Skeletal muscle cell (primary cell): ENCODE measurements at regions not wholly inside any gene's neighbourhood (a gene's known extent, or its start where the extent isn't known, plus 50 kb on each side); places are given as distances from the start of the nearest gene placed in this dataset.

Source experiments
- DNase-seq: peaks from one replicate; pipeline ENCODE4 v3.0.0-alpha.2; 2010; ENCODE audit warnings: low read depth
- H3K4me3 ChIP-seq: 2 replicates; pipeline ENCODE4 v1.5.1; 2011; ENCODE audit warnings: low read depth, mild to moderate bottlenecking, control low read depth, low read length, moderate library complexity

DNA sequence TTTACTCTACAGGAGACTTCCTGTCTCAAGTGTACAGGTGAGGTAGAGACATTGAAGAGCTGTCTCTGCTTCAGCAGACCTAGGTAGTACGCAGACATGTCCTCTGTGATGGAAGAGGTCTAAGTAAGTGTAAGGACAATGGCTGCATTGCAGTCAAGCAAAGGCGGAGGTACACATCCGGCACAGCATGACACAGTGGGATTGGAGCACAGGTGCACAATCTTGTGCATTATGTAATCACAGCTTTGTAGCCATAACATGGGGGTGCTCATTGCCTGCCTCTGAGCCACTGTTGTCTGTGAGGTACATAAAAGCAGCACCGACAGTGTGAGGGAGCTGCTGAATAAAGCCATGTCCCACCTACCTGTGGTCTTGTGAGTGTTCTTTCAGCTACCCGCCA, 66.4 kb upstream of the CCDC190 start:
- no peak overlapping the region for H3K4me3 ChIP-seq
- no peak for DNase-seq

GRCh38 chr1:162926906-162927305, 65.9 kb upstream of the CCDC190 start:
- H3K4me3 ChIP-seq, result no peak overlapping the region
- DNase-seq, result no peak

GRCh38 chr1:162924179-162924578, 63.2 kb upstream of the CCDC190 start:
- no peak overlapping the region for H3K4me3 ChIP-seq
- no peak for DNase-seq

- H3K4me3 ChIP-seq, result no peak overlapping the region
- no peak for DNase-seq
Measured at GRCh38 chr1:162922201-162922600, 61.2 kb upstream of the CCDC190 start.

DNA sequence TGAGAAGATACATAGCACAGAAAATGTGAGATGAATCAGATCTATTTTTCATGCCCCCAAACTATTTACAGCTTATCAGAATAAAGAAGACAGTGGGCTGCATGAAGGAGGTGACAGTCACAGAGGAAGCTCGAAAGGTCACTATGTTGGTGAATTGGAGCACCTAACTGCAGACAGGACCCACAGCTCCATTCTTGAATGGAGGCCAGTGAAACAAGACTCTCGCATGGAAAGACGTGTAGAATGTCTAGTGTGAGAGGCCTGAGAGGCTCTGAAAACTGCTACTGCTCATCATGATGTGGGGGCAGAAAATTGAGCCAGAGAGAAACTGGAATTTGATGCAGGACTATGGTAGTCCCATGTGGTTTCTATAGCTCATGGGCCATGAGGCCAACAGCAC, 60.3 kb upstream of the CCDC190 start:
- H3K4me3 ChIP-seq, result no peak overlapping the region
- DNase-seq, result no peak

- no peak overlapping the region for H3K4me3 ChIP-seq
- DNase-seq, result no peak
Measured at GRCh38 chr1:162919034-162919433, 58.1 kb upstream of the CCDC190 start.

DNA sequence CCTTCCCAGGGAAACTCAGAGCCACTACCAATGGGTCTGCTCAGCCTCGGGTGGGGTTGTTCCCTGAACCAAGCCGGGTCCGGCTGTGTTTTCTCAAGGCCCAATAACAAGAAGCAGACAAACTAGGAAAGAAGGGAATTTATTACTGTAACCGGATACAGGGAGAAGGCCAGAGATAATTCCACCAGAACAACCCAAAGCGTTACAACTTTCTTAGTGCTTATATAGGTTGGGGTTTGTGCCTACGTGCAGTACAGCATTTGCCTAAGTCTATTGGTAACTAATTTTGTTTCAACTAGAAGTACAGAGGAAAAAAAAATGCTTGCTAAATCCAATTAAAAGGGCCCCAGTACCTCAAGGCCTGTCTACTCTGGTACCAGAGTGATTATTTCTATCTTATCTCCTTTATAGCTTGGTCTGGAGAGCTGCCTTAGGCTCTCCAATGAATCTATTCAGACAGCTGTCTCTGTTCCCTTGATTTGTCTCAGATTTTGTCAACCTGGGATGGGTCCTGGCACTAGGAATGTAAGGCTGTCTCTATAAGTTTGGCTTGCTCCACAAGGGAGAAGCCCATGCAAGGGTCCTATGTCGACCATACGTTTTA, 57.3 kb upstream of the CCDC190 start:
- H3K4me3 ChIP-seq, result no peak overlapping the region
- no peak for DNase-seq

- DNase-seq, result no peak
- H3K4me3 ChIP-seq, result no peak overlapping the region
Measured at GRCh38 chr1:162916821-162917613, 56.0 kb upstream of the CCDC190 start.

DNA sequence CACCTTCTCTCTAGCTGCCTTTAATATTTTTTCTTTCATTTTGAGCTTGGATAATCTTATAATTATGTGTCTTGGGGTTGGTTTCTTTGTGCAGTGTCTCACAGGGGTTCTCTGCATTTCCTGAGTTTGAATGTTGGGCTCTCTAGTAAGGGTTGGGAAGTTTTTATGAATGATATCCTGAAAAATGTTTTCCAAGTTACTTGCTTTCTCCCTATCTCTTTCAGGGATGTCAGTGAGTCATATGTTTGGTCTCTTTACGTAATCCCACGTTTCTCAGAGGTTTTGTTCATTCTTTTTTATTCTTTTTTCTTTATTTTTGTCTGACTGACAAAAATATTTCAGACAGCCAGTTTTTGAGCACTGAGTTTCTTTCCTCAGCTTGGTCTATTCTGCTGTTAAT, 55.4 kb upstream of the CCDC190 start:
- DNase-seq, result no peak
- no peak overlapping the region for H3K4me3 ChIP-seq

GRCh38 chr1:162914601-162915000, 53.6 kb upstream of the CCDC190 start:
- no peak for DNase-seq
- no peak overlapping the region for H3K4me3 ChIP-seq

DNA sequence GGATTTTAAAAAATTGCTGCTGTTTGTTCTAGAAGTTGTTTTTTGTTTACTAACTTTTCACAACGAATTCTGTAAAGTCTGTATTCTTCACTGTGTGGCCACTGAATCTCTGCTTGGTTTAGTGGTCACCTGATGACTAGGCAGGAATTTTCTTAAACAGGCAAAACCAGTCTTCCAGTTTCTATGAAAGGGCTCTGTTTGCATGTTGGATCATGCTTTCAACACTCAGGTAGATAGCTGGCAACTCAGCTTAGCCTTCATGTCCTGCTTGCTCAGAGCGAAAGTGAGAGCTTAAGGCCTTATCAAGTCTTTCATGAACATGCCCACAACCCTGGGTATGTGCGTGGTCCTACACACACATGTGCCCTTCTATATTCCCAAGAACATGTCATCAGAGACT, 52.4 kb upstream of the CCDC190 start:
- H3K4me3 ChIP-seq, result no peak overlapping the region
- no peak for DNase-seq

GRCh38 chr1:162912061-162912667, 51.2 kb upstream of the CCDC190 start:
- H3K4me3 ChIP-seq, result no peak overlapping the region
- no peak for DNase-seq
